Naive B cell (primary cell): ENCODE measurements at regions not wholly inside any gene's neighbourhood (a gene's known extent, or its start where the extent isn't known, plus 50 kb on each side); places are given as distances from the start of the nearest gene placed in this dataset.
A peak's percentile ranks its signal among the peaks of the same experiment; 100 is the strongest.
"Not testable (repeated sequence)": the region's sequence is repeated elsewhere in the genome, so short reads cannot be mapped to it uniquely, and the experiment has no call there.

Source experiments
- ATAC-seq, 2 donors: fragments of 150-1000 bp; cut with Tn5 transposase; 2 replicates each; pipeline ENCODE4 v1.10.0; 2021; ENCODE audit warnings: low read depth in 2 of 2, mild to moderate bottlenecking in 2 of 2, moderate library complexity in 2 of 2
- DNase-seq: peaks from one replicate; pipeline ENCODE4 v3.0.0; 2022
- H3K27ac Mint-ChIP-seq, 6 donors: one replicate each; pipeline ENCODE4 v1.8.0; 2020 to 2022; ENCODE audit warnings: mild to moderate bottlenecking in 6 of 6, mixed read lengths in 6 of 6, moderate library complexity in 5 of 6, inconsistent platforms in 2 of 6
- H3K27me3 Mint-ChIP-seq, 3 donors: one replicate each; pipeline ENCODE4 v1.8.0; 2021 to 2022; ENCODE audit warnings: mixed read lengths in 3 of 3, mild to moderate bottlenecking in 1 of 3
- H3K36me3 Mint-ChIP-seq, 2 donors: one replicate each; pipeline ENCODE4 v1.8.0; 2020 to 2022; ENCODE audit warnings: mixed read lengths in 2 of 2, inconsistent platforms in 1 of 2, mild to moderate bottlenecking in 1 of 2
- H3K4me1 Mint-ChIP-seq, 3 donors: one replicate each; pipeline ENCODE4 v1.8.0; 2020 to 2022; ENCODE audit warnings: mixed read lengths in 3 of 3, inconsistent platforms in 1 of 3, mild to moderate bottlenecking in 1 of 3, moderate library complexity in 1 of 3
- H3K4me3 Mint-ChIP-seq, 8 donors: one replicate each; pipeline ENCODE4 v1.8.0; 2020 to 2022; ENCODE audit warnings: mild to moderate bottlenecking in 8 of 8, mixed read lengths in 8 of 8, moderate library complexity in 8 of 8, inconsistent platforms in 2 of 8
- H3K9me3 Mint-ChIP-seq, 7 donors: one replicate each; pipeline ENCODE4 v1.8.0; 2020 to 2022; ENCODE audit warnings: mixed read lengths in 7 of 7, mild to moderate bottlenecking in 5 of 7, inconsistent platforms in 2 of 7, moderate library complexity in 1 of 7

DNA sequence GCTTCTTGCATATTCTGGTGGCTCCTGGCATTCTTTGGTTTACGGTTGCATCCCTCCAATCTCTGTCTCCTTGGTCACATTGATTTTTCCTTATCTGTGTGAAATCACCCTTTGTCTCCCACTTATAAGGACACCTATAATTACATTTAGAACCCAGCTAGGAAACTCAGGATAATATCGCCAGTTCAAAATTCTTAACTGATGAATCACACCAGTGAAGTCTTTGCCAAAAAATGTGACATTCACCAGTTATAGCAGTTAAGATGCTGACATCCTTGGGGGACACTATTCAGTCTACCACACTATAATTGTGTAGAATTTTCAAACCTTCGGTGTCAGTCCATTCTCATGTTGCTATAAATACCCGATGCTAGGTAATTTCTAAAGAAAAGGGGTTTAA is 320.2 kb downstream of the TMX3 start:
- DNase-seq: no peak
- Mint-ChIP-seq H3K4me1 (no peaks in the 10 kb centered on the region), H3K36me3 (no peaks in the 10 kb centered on the region), H3K27me3 (no peaks in the 10 kb centered on the region), H3K4me3 (no peak overlapping the region), H3K27ac (no peak overlapping the region), H3K9me3 (peaks cover 0 to 4% (median 0%) of the 10 kb centered on the region in 7 donors)
- ATAC-seq: no peak

DNA sequence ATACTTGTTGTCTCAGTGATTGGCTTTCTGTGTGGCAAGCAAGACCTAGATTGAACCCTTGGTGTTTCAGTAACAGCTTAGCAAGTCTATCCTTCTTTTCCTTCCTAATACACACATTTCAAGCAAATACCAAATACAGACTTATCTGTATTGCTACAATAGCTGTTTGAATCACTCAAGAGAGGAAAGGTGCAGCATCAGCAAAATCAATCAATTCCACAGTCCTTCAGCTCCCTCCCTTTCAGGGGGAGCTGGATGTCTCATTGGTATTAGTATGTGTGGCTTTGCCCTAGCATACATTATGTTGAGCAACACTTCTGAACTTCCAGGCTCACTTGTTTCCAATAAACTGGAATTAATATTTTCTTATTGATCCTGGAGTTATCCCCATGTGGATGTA is 323.1 kb downstream of the TMX3 start:
- Mint-ChIP-seq H3K36me3 (no peaks in the 10 kb centered on the region), H3K27ac (no peak overlapping the region), H3K4me3 (no peak overlapping the region), H3K4me1 (no peaks in the 10 kb centered on the region), H3K9me3 (peaks cover 0 to 3% (median 0%) of the 10 kb centered on the region in 7 donors), H3K27me3 (no peaks in the 10 kb centered on the region)
- ATAC-seq: no peak
- no peak for DNase-seq

DNA sequence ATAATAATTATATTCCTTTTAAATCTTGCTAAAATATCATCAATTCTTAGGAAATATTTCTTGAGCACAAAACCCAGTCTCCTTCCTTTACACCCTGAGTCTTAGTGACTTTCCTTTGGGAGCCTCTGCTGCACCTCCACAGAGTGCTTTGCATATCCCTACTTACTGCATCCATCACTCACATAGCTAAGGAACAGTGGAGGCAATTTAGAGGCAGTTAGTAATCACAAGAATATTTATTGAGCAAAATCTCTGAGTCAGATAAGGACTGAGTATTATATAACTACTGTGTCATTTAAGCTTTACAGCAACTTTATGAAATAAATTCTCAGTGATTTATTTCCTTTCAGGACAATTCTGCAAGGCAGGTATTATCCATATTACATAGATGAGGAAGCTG is 327.7 kb downstream of the TMX3 start:
- H3K4me1 Mint-ChIP-seq: no peaks in the 10 kb centered on the region
- H3K36me3 Mint-ChIP-seq: no peaks in the 10 kb centered on the region
- no peak overlapping the region for H3K4me3 Mint-ChIP-seq
- ATAC-seq: no peak
- H3K27me3 Mint-ChIP-seq: no peaks in the 10 kb centered on the region
- peaks cover 0 to 12% (median 4%) of the 10 kb centered on the region in 7 donors for H3K9me3 Mint-ChIP-seq
- H3K27ac Mint-ChIP-seq: no peak overlapping the region
- no peak for DNase-seq

- not testable (repeated sequence) for H3K4me3 Mint-ChIP-seq, H3K27ac Mint-ChIP-seq, H3K27me3 Mint-ChIP-seq, H3K4me1 Mint-ChIP-seq, H3K36me3 Mint-ChIP-seq, DNase-seq, ATAC-seq
- H3K9me3 Mint-ChIP-seq: peaks cover 0 to 12% (median 4%) of the 10 kb centered on the region in 7 donors
These were observed 330.9 kb downstream of the TMX3 start for GRCh38 chr18:68383979-68384378.

- ATAC-seq: no peak
- no peaks in the 10 kb centered on the region for H3K27me3 Mint-ChIP-seq
- H3K4me3 Mint-ChIP-seq: no peak overlapping the region
- no peaks in the 10 kb centered on the region for H3K36me3 Mint-ChIP-seq
- H3K9me3 Mint-ChIP-seq: peaks cover 0 to 2% (median 0%) of the 10 kb centered on the region in 7 donors
- H3K4me1 Mint-ChIP-seq: no peaks in the 10 kb centered on the region
- no peak overlapping the region for H3K27ac Mint-ChIP-seq
- DNase-seq: no peak
These were observed 338.0 kb downstream of the TMX3 start for GRCh38 chr18:68376926-68377325.

DNA sequence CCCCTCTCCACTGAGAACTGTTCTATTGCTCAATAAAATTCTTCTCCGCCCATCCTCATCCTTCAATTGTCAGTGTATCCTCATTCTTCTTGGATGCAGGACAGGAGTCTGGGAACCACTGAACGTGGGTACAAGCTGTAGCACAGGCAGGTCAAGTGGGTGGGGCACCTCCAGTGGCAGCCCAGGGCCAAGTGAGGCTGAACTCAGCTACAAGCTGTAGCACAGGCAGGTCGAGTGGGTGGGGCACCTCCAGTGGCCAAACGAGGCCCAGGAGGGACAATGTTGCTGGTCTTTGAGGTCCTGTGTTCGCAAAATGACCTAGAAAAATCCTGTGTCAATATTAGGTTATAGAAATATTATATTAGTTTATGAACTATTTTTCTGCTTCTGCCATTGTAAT is 352.0 kb downstream of the TMX3 start:
- Mint-ChIP-seq H3K4me1 (no peaks in the 10 kb centered on the region), H3K36me3 (no peaks in the 10 kb centered on the region), H3K9me3 (peaks cover 0 to 12% (median 5%) of the 10 kb centered on the region in 7 donors), H3K4me3 (no peak overlapping the region), H3K27me3 (no peaks in the 10 kb centered on the region), H3K27ac (no peak overlapping the region)
- DNase-seq (no peak), ATAC-seq (no peak)

- no peaks in the 10 kb centered on the region for H3K36me3 Mint-ChIP-seq
- DNase-seq: no peak
- H3K27ac Mint-ChIP-seq: no peak overlapping the region
- ATAC-seq: no peak
- H3K4me1 Mint-ChIP-seq: no peaks in the 10 kb centered on the region
- H3K9me3 Mint-ChIP-seq: peaks cover 7 to 55% (median 15%) of the 10 kb centered on the region in 7 donors
- no peaks in the 10 kb centered on the region for H3K27me3 Mint-ChIP-seq
- H3K4me3 Mint-ChIP-seq: peak overlapping the region in 1 of 8 donors; percentile 37
These were observed 359.3 kb downstream of the TMX3 start for GRCh38 chr18:68355637-68356036.

DNA sequence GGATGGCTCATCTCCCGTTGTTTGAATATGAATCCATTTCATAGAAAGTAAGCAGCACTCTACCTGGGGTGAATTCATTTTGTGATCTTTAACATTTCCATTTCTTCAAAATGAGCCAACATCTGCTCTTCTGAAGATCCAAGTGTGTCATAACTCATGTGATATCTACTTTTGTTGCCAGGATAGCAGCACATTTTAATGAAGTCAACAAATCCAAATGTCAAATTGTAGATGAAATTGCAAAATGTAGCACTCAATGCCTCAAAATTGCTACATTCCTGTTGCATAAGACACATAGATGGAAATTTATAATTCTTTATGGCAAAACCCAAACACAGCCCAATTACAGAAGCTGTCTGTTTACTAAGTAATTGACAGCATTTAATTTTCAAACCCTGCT is 360.7 kb downstream of the TMX3 start:
- Mint-ChIP-seq H3K4me1 (no peaks in the 10 kb centered on the region), H3K27ac (no peak overlapping the region), H3K27me3 (no peaks in the 10 kb centered on the region), H3K36me3 (no peaks in the 10 kb centered on the region), H3K4me3 (no peak overlapping the region), H3K9me3 (peaks cover 11 to 70% (median 21%) of the 10 kb centered on the region in 7 donors)
- no peak for DNase-seq
- ATAC-seq: no peak

GRCh38 chr18:68342039-68342659 is 372.8 kb downstream of the TMX3 start:
- H3K4me1 Mint-ChIP-seq: no peaks in the 10 kb centered on the region
- ATAC-seq: no peak
- DNase-seq: no peak
- peaks cover 0 to 5% (median 0%) of the 10 kb centered on the region in 7 donors for H3K9me3 Mint-ChIP-seq
- no peak overlapping the region for H3K27ac Mint-ChIP-seq
- H3K36me3 Mint-ChIP-seq: no peaks in the 10 kb centered on the region
- no peak overlapping the region for H3K4me3 Mint-ChIP-seq
- H3K27me3 Mint-ChIP-seq: no peaks in the 10 kb centered on the region

GRCh38 chr18:68340606-68341005 is 374.3 kb downstream of the TMX3 start:
- Mint-ChIP-seq H3K4me3 (no peak overlapping the region), H3K27ac (no peak overlapping the region), H3K9me3 (peaks cover 0 to 5% (median 0%) of the 10 kb centered on the region in 7 donors), H3K36me3 (no peaks in the 10 kb centered on the region), H3K27me3 (no peaks in the 10 kb centered on the region), H3K4me1 (no peaks in the 10 kb centered on the region)
- DNase-seq: no peak
- no peak for ATAC-seq

DNA sequence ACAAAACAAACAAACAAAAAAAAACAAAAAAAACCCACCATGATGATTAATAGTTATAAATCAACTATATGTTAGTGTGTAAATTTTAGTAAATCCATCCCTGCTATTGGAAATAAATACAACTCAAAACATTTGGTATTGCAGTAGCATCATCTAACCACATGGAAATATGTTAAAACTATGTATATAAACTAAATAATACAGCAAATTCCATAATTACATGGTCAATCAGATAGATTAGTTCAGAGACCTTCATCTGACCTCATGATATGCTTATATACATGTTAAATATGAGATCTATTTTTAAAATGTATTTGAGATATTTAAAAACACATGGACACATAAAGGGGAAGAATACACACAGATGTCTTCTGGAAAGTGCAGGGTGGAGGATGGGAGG is 384.2 kb downstream of the TMX3 start:
- H3K27ac Mint-ChIP-seq: no peak overlapping the region

DNA sequence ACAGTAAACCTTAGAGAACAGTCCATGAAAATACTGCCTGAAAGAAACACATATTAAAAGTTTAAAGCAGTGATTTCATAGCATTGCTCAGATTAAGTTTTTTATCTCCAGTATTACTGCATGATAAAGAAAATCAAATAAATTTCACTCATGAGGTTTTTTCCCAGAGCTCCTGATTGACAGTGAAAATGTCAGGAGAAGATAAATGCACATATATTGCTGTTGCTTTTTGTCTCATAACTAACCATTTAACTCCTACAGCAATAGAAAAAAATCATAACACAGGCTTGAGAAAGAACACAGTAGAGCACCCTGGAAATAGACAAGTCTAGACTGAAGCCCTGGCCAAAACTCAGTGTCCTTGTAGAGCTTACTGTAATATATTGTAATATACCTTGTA is 391.0 kb downstream of the TMX3 start:
- H3K27me3 Mint-ChIP-seq: no peaks in the 10 kb centered on the region
- H3K4me1 Mint-ChIP-seq: no peaks in the 10 kb centered on the region
- H3K27ac Mint-ChIP-seq: no peak overlapping the region
- DNase-seq (no peak), ATAC-seq (no peak)
- H3K36me3 Mint-ChIP-seq: no peaks in the 10 kb centered on the region
- H3K4me3 Mint-ChIP-seq: no peak overlapping the region
- H3K9me3 Mint-ChIP-seq: peaks cover 0 to 2% (median 0%) of the 10 kb centered on the region in 7 donors

More for the DNA sequence above, 384.2 kb downstream of the TMX3 start:
- H3K4me1 Mint-ChIP-seq: no peaks in the 10 kb centered on the region
- no peaks in the 10 kb centered on the region for H3K36me3 Mint-ChIP-seq
- no peaks in the 10 kb centered on the region for H3K27me3 Mint-ChIP-seq
- DNase-seq (no peak), ATAC-seq (no peak)
- peaks cover 0 to 3% (median 0%) of the 10 kb centered on the region in 7 donors for H3K9me3 Mint-ChIP-seq
- peak overlapping the region in 1 of 8 donors; percentile 52 for H3K4me3 Mint-ChIP-seq

GRCh38 chr18:68316636-68317035 is 398.3 kb downstream of the TMX3 start:
- Mint-ChIP-seq H3K4me1 (no peaks in the 10 kb centered on the region), H3K36me3 (no peaks in the 10 kb centered on the region), H3K27ac (no peak overlapping the region), H3K9me3 (peaks cover 0 to 2% (median 0%) of the 10 kb centered on the region in 7 donors), H3K4me3 (no peak overlapping the region), H3K27me3 (no peaks in the 10 kb centered on the region)
- no peak for ATAC-seq
- no peak for DNase-seq

DNA sequence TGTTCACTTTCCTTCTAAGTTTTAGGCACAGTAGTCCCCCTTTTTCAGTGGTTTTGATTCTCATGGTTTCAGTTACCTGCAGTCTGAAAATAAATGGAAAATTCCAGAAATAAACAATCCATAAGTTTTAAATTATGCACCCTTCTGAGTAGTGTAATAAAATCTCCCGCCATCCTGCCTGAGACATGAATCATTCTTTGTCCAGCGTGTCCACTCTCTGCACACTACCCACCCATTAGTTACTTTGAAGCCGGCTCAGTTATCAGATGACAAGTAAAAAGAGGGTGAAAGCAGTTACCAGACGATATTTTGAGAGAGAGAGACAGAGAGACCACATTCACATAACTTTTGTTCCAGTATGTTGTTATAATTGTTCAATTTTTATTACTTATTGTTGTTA is 400.5 kb downstream of the TMX3 start:
- Mint-ChIP-seq H3K27ac (no peak overlapping the region), H3K36me3 (no peaks in the 10 kb centered on the region), H3K9me3 (peaks cover 0 to 4% (median 0%) of the 10 kb centered on the region in 7 donors), H3K27me3 (no peaks in the 10 kb centered on the region), H3K4me1 (no peaks in the 10 kb centered on the region), H3K4me3 (no peak overlapping the region)
- ATAC-seq (no peak), DNase-seq (no peak)

DNA sequence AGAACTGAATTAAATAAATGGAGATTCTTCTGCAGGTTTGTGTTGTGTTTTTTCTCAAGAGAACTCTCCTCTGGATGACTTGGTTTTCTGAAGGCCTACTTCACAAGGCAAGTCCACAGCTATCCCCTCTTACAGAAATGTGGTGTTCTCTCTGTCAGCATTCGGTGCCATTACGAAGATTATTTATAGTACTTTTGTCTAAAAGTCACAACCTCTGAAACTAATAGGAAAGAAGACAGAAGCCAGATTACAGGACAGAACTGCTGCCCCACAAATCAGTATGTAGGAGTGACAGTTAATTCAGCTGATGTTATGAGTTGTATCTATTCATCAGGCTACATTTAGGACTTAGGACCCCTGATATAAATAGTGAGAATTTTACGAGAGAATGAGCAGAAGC is 413.5 kb downstream of the TMX3 start:
- Mint-ChIP-seq H3K4me3 (no peak overlapping the region), H3K36me3 (no peaks in the 10 kb centered on the region), H3K27me3 (no peaks in the 10 kb centered on the region), H3K27ac (no peak overlapping the region), H3K4me1 (no peaks in the 10 kb centered on the region), H3K9me3 (peaks cover 0 to 4% (median 0%) of the 10 kb centered on the region in 7 donors)
- ATAC-seq (no peak), DNase-seq (no peak)
